SK-N-SH treated with all-trans-retinoic acid at 6 μM for 48 hours (cell line): ENCODE measurements at regions not wholly inside any gene's neighbourhood (a gene's known extent, or its start where the extent isn't known, plus 50 kb on each side); places are given as distances from the start of the nearest gene placed in this dataset.

Source experiments
- ATAC-seq: fragments of 200-7000 bp; cut with Tn5 transposase; 3 replicates; pipeline ENCODE4 v1.9.1; 2020; ENCODE audit warnings: mild to moderate bottlenecking, moderate library complexity
- ARNTL ChIP-seq: fragments of 450-650 bp; formaldehyde crosslinking; IDR thresholded peaks from 2 replicates; pipeline ENCODE4 v1.5.0; 2020; ENCODE audit warnings: low read depth, mild to moderate bottlenecking, moderate library complexity, borderline replicate concordance
- BACH2 ChIP-seq: fragments of 250-450 bp; sonication (Bioruptor Pico); IDR thresholded peaks from 2 replicates; pipeline ENCODE4 v1.9.0; 2021; ENCODE audit warnings: mild to moderate bottlenecking, borderline replicate concordance
- CSDC2 ChIP-seq: fragments of 250-450 bp; sonication (Bioruptor Pico); IDR thresholded peaks from 2 replicates; pipeline ENCODE4 v1.5.0; 2020; ENCODE audit warnings: mild to moderate bottlenecking, moderate library complexity
- ESRRG ChIP-seq: fragments of 250-450 bp; sonication (Bioruptor Pico); IDR thresholded peaks from 2 replicates; pipeline ENCODE4 v1.6.1; 2021; ENCODE audit warnings: mild to moderate bottlenecking
- GLIS3 ChIP-seq: fragments of 250-450 bp; sonication (Bioruptor Pico); IDR thresholded peaks from 2 replicates; pipeline ENCODE4 v1.5.0; 2020; ENCODE audit warnings: mild to moderate bottlenecking, moderate library complexity
- ISL1 ChIP-seq: fragments of 250-450 bp; sonication (Bioruptor Pico); IDR thresholded peaks from 2 replicates; pipeline ENCODE4 v2.1.2; 2022; ENCODE audit warnings: mild to moderate bottlenecking, moderate library complexity
- OSR1 ChIP-seq: fragments of 250-450 bp; sonication (Bioruptor Pico); IDR thresholded peaks from 2 replicates; pipeline ENCODE4 v1.8.0; 2022; ENCODE audit warnings: moderate library complexity, mild to moderate bottlenecking, inconsistent platforms
- PPARA ChIP-seq: fragments of 250-450 bp; sonication (Bioruptor Pico); IDR thresholded peaks from 2 replicates; pipeline ENCODE4 v1.5.0; 2020; ENCODE audit warnings: mild to moderate bottlenecking, borderline replicate concordance
- RARB ChIP-seq: fragments of 250-450 bp; sonication (Bioruptor Pico); IDR thresholded peaks from 2 replicates; pipeline ENCODE4 v1.8.0; 2021; ENCODE audit warnings: mild to moderate bottlenecking, moderate library complexity
- SNAI2 ChIP-seq: fragments of 250-450 bp; sonication (Bioruptor Pico); IDR thresholded peaks from 2 replicates; pipeline ENCODE4 v1.5.0; 2020; ENCODE audit warnings: mild to moderate bottlenecking, moderate library complexity
- TCF4 ChIP-seq: fragments of 250-450 bp; sonication (Bioruptor Pico); IDR thresholded peaks from 2 replicates; pipeline ENCODE4 v1.8.0; 2021; ENCODE audit warnings: mild to moderate bottlenecking, moderate library complexity, borderline replicate concordance
- TOX ChIP-seq: fragments of 250-450 bp; sonication (Bioruptor Pico); IDR thresholded peaks from 2 replicates; pipeline ENCODE4 v1.8.0; 2021; ENCODE audit warnings: mild to moderate bottlenecking, moderate library complexity, borderline replicate concordance
- ZC3H10 ChIP-seq: fragments of 250-450 bp; sonication (Bioruptor Pico); IDR thresholded peaks from 2 replicates; pipeline ENCODE4 v1.5.1; 2021; ENCODE audit warnings: mild to moderate bottlenecking, moderate library complexity
- ZFP3 ChIP-seq: fragments of 250-450 bp; sonication (Bioruptor Pico); IDR thresholded peaks from 2 replicates; pipeline ENCODE4 v1.5.0; 2020; ENCODE audit warnings: mild to moderate bottlenecking, moderate library complexity
- ZFP30 ChIP-seq: fragments of 450-650 bp; formaldehyde crosslinking; IDR thresholded peaks from 2 replicates; pipeline ENCODE4 v1.5.0; 2022; ENCODE audit warnings: mild to moderate bottlenecking, moderate library complexity
- ZNF565 ChIP-seq: fragments of 450-650 bp; formaldehyde crosslinking; conservative IDR thresholded peaks from 2 replicates; pipeline ENCODE4 v1.5.0; 2020; ENCODE audit warnings: low read depth, mild to moderate bottlenecking, moderate library complexity
- ZNF70 ChIP-seq: fragments of 450-650 bp; formaldehyde crosslinking; IDR thresholded peaks from 2 replicates; pipeline ENCODE4 v1.5.0; 2020; ENCODE audit warnings: mild to moderate bottlenecking, moderate library complexity
- ZNF8 ChIP-seq: fragments of 450-650 bp; formaldehyde crosslinking; IDR thresholded peaks from 2 replicates; pipeline ENCODE4 v1.5.0; 2020; ENCODE audit warnings: mild to moderate bottlenecking, moderate library complexity
- TF ChIP-seq, protein P1 (sequence below): fragments of 250-450 bp; sonication (Bioruptor Pico); IDR thresholded peaks from 2 replicates; pipeline ENCODE4 v1.5.1; 2021; ENCODE audit warnings: mild to moderate bottlenecking, moderate library complexity
- TF ChIP-seq, protein P2 (sequence below): fragments of 250-450 bp; sonication (Bioruptor Pico); IDR thresholded peaks from 2 replicates; pipeline ENCODE4 v1.8.0; 2020; ENCODE audit warnings: mild to moderate bottlenecking, moderate library complexity, borderline replicate concordance
- TF ChIP-seq, protein P3 (sequence below): fragments of 250-450 bp; sonication (Bioruptor Pico); IDR thresholded peaks from 2 replicates; pipeline ENCODE4 v1.5.0; 2020; ENCODE audit warnings: mild to moderate bottlenecking, moderate library complexity
- TF ChIP-seq, protein P4 (sequence below): fragments of 250-450 bp; sonication (Bioruptor Pico); IDR thresholded peaks from 2 replicates; pipeline ENCODE4 v1.8.0; 2021; ENCODE audit warnings: low read depth, mild to moderate bottlenecking, moderate library complexity, borderline replicate concordance
- TF ChIP-seq, protein P5 (sequence below): fragments of 250-450 bp; sonication (Bioruptor Pico); IDR thresholded peaks from 2 replicates; pipeline ENCODE4 v1.5.1; 2020; ENCODE audit warnings: low read depth, mild to moderate bottlenecking, moderate library complexity

DNA sequence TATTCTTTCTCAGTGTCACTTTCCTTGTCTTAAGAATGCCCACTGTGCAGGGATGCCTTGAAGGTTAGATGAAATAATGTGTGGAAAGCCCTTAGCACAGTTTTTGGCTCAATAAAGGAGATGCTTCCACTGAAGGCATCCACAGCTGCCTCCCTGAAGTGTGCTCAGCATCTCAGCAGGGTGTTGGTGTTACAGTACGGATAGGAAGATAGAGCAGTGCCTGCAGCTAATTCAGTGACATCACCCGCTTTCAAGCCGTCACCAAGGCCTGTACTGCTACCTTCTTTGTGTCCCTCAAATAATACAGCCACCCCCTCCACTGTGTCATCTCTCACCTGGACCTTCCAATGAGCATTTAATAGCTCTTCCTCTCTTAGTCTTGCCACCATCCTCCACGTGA, 59.0 kb downstream of the NDUFS5 start:
- ATAC-seq: no peak
- no peak for TF ChIP-seq ZNF8
- TF ChIP-seq TOX: no peak
- TF ChIP-seq ESRRG: no peak
- TF ChIP-seq ZNF70 (CRISPR knock-in tag): no peak
- no peak for TF ChIP-seq ZNF565 (CRISPR knock-in tag)
- TF ChIP-seq, protein P1, sequence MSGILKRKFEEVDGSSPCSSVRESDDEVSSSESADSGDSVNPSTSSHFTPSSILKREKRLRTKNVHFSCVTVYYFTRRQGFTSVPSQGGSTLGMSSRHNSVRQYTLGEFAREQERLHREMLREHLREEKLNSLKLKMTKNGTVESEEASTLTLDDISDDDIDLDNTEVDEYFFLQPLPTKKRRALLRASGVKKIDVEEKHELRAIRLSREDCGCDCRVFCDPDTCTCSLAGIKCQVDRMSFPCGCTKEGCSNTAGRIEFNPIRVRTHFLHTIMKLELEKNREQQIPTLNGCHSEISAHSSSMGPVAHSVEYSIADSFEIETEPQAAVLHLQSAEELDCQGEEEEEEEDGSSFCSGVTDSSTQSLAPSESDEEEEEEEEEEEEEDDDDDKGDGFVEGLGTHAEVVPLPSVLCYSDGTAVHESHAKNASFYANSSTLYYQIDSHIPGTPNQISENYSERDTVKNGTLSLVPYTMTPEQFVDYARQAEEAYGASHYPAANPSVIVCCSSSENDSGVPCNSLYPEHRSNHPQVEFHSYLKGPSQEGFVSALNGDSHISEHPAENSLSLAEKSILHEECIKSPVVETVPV (CRISPR knock-in tag): no peak
- no peak for TF ChIP-seq BACH2 (CRISPR knock-in tag)
- TF ChIP-seq ZFP30 (CRISPR knock-in tag): no peak
- no peak for TF ChIP-seq ARNTL (CRISPR knock-in tag)
- no peak for TF ChIP-seq SNAI2 (CRISPR knock-in tag)
- TF ChIP-seq GLIS3 (CRISPR knock-in tag): no peak
- TF ChIP-seq ISL1 (CRISPR knock-in tag): no peak
- TF ChIP-seq, protein P2, sequence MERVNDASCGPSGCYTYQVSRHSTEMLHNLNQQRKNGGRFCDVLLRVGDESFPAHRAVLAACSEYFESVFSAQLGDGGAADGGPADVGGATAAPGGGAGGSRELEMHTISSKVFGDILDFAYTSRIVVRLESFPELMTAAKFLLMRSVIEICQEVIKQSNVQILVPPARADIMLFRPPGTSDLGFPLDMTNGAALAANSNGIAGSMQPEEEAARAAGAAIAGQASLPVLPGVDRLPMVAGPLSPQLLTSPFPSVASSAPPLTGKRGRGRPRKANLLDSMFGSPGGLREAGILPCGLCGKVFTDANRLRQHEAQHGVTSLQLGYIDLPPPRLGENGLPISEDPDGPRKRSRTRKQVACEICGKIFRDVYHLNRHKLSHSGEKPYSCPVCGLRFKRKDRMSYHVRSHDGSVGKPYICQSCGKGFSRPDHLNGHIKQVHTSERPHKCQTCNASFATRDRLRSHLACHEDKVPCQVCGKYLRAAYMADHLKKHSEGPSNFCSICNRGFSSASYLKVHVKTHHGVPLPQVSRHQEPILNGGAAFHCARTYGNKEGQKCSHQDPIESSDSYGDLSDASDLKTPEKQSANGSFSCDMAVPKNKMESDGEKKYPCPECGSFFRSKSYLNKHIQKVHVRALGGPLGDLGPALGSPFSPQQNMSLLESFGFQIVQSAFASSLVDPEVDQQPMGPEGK (CRISPR knock-in tag): no peak
- no peak for TF ChIP-seq ZFP3 (CRISPR knock-in tag)

DNA sequence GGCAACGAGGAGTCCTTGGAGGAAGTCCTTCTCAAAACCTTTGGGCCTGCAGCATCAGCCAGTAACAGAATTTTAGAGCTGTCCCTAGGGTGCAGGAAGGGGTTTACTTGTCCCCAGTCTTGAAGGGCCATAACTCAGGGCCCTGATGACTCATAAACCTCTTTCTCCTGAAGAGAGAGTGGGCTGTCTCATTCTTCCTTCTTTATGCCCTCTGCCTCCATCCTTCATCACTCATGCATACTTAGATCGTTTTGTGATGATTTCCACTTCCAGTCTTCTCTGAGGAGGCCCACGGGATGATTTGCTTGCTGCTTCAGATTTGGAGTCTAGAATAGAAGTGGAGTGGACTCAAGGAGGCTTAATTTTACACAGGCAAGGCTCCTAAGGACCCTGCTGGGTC, 60.2 kb downstream of the NDUFS5 start:
- ATAC-seq: no peak

DNA sequence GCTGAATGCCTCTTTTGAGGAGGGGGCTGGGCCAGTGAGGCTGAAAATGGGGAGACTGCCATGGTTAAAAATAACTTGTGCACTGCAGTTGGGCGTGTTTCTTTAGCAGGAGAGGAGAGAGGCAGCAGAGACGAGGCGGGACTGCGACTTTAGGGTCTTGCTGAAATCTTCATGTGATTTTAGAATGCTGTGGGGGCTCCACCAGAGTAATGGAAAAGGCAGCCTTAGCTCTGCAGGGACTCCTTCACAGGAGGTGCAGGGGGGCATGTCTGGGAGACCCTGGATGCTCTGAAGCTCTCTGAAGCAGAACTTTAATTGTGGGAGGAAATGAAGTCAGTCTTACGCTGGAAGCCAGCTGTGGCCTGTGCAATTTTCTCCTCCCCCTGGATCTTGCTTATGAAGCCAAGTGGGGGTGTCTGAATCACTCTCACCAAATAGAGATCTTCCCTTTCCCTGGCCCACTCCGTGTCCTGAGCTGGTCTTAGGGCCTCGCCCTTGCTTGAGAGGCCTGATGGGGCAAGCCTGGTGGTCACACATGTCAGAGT, 60.8 kb downstream of the NDUFS5 start:
- TF ChIP-seq, protein P3, sequence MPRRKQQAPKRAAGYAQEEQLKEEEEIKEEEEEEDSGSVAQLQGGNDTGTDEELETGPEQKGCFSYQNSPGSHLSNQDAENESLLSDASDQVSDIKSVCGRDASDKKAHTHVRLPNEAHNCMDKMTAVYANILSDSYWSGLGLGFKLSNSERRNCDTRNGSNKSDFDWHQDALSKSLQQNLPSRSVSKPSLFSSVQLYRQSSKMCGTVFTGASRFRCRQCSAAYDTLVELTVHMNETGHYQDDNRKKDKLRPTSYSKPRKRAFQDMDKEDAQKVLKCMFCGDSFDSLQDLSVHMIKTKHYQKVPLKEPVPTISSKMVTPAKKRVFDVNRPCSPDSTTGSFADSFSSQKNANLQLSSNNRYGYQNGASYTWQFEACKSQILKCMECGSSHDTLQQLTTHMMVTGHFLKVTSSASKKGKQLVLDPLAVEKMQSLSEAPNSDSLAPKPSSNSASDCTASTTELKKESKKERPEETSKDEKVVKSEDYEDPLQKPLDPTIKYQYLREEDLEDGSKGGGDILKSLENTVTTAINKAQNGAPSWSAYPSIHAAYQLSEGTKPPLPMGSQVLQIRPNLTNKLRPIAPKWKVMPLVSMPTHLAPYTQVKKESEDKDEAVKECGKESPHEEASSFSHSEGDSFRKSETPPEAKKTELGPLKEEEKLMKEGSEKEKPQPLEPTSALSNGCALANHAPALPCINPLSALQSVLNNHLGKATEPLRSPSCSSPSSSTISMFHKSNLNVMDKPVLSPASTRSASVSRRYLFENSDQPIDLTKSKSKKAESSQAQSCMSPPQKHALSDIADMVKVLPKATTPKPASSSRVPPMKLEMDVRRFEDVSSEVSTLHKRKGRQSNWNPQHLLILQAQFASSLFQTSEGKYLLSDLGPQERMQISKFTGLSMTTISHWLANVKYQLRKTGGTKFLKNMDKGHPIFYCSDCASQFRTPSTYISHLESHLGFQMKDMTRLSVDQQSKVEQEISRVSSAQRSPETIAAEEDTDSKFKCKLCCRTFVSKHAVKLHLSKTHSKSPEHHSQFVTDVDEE: no peak
- TF ChIP-seq SNAI2 (CRISPR knock-in tag) (no peak), ISL1 (CRISPR knock-in tag) (no peak), ARNTL (CRISPR knock-in tag) (no peak), ZC3H10 (no peak), PPARA (no peak), CSDC2 (CRISPR knock-in tag) (no peak), TOX (no peak), BACH2 (CRISPR knock-in tag) (no peak), TCF4 (CRISPR knock-in tag) (no peak), GLIS3 (CRISPR knock-in tag) (no peak), ZFP30 (CRISPR knock-in tag) (no peak), OSR1 (CRISPR knock-in tag) (no peak), RARB (CRISPR knock-in tag) (no peak), ZFP3 (CRISPR knock-in tag) (no peak), ZNF565 (CRISPR knock-in tag) (no peak), ESRRG (no peak)
- TF ChIP-seq, protein P4, sequence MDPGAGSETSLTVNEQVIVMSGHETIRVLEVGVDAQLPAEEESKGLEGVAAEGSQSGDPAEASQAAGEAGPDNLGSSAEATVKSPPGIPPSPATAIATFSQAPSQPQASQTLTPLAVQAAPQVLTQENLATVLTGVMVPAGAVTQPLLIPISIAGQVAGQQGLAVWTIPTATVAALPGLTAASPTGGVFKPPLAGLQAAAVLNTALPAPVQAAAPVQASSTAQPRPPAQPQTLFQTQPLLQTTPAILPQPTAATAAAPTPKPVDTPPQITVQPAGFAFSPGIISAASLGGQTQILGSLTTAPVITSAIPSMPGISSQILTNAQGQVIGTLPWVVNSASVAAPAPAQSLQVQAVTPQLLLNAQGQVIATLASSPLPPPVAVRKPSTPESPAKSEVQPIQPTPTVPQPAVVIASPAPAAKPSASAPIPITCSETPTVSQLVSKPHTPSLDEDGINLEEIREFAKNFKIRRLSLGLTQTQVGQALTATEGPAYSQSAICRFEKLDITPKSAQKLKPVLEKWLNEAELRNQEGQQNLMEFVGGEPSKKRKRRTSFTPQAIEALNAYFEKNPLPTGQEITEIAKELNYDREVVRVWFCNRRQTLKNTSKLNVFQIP (CRISPR knock-in tag): no peak
- TF ChIP-seq, protein P2 (CRISPR knock-in tag): no peak
- TF ChIP-seq, protein P5, sequence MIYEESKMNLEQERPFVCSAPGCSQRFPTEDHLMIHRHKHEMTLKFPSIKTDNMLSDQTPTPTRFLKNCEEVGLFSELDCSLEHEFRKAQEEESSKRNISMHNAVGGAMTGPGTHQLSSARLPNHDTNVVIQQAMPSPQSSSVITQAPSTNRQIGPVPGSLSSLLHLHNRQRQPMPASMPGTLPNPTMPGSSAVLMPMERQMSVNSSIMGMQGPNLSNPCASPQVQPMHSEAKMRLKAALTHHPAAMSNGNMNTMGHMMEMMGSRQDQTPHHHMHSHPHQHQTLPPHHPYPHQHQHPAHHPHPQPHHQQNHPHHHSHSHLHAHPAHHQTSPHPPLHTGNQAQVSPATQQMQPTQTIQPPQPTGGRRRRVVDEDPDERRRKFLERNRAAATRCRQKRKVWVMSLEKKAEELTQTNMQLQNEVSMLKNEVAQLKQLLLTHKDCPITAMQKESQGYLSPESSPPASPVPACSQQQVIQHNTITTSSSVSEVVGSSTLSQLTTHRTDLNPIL: no peak
- ATAC-seq: no peak

More for the DNA sequence above, 60.2 kb downstream of the NDUFS5 start:
- TF ChIP-seq, protein P5: no peak
- TF ChIP-seq TOX: no peak
